C4-2B (cell line): ENCODE measurements at regions not wholly inside any gene's neighbourhood (a gene's known extent, or its start where the extent isn't known, plus 50 kb on each side); places are given as distances from the start of the nearest gene placed in this dataset.

Source experiments
- ZFX ChIP-seq: fragments of 450-650 bp; IDR thresholded peaks from 2 replicates; pipeline ENCODE4 v1.6.1; 2017
- TF ChIP-seq, protein P1 (sequence below): fragments of 450-650 bp; conservative IDR thresholded peaks from 2 replicates; pipeline ENCODE4 v1.5.1; 2017; ENCODE audit warnings: mild to moderate bottlenecking

DNA sequence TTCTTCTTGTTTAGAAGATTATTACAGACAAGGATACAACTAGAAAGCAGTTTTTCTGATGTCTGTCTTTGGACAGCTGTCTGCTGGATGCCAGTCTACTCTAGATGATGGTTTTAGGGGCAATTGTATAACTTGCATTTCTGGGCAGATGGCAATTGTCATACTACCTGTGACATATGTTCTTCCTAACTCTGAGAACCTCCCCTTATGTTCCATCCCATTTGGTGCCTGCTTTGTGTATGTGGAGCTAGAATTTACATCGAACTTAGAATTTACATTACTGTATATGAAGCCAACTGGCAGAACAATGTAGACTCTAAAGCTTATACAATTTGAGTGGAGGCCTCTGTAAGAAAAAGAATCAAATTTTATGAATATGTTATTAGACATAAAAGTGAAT is 430.2 kb upstream of the SEL1L start:
- TF ChIP-seq, protein P1, sequence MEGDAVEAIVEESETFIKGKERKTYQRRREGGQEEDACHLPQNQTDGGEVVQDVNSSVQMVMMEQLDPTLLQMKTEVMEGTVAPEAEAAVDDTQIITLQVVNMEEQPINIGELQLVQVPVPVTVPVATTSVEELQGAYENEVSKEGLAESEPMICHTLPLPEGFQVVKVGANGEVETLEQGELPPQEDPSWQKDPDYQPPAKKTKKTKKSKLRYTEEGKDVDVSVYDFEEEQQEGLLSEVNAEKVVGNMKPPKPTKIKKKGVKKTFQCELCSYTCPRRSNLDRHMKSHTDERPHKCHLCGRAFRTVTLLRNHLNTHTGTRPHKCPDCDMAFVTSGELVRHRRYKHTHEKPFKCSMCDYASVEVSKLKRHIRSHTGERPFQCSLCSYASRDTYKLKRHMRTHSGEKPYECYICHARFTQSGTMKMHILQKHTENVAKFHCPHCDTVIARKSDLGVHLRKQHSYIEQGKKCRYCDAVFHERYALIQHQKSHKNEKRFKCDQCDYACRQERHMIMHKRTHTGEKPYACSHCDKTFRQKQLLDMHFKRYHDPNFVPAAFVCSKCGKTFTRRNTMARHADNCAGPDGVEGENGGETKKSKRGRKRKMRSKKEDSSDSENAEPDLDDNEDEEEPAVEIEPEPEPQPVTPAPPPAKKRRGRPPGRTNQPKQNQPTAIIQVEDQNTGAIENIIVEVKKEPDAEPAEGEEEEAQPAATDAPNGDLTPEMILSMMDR: no peak
- no peak for TF ChIP-seq ZFX
